Activated CD4-positive, alpha-beta T cell treated with anti-CD3 and anti-CD28 coated beads, Interleukin-2, amount 50 U/mL, for 16 hours (primary cell): ENCODE measurements at regions not wholly inside any gene's neighbourhood (a gene's known extent, or its start where the extent isn't known, plus 50 kb on each side); places are given as distances from the start of the nearest gene placed in this dataset.
A peak's percentile ranks its signal among the peaks of the same experiment; 100 is the strongest.
"Not testable (repeated sequence)": the region's sequence is repeated elsewhere in the genome, so short reads cannot be mapped to it uniquely, and the experiment has no call there.

Experiments
- DNase-seq: peaks from one replicate; pipeline ENCODE4 v3.0.0-alpha.2; 2020

GRCh38 chr4:127214016-127214415 lies 418.7 kb upstream of the INTU start:
- DNase-seq, result no peak

DNA sequence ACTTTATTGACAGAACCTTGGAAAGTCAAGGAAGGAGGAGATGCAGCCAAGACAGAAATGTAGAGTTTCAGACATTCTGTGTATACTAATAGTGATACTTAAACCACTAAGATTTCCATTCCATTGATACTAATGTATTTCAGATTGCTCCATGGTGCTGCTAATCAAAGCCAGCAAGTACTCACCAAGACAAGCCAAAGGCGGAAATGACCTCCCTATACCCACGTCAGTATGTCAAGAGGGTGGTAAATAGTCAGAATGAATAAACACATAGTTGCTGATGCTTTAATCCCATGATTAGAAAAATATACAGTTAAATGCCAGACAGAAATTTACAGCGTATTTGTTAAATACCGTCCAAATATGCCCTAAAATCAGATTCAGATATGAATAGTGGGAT lies 417.8 kb upstream of the INTU start:
- no peak for DNase-seq

DNA sequence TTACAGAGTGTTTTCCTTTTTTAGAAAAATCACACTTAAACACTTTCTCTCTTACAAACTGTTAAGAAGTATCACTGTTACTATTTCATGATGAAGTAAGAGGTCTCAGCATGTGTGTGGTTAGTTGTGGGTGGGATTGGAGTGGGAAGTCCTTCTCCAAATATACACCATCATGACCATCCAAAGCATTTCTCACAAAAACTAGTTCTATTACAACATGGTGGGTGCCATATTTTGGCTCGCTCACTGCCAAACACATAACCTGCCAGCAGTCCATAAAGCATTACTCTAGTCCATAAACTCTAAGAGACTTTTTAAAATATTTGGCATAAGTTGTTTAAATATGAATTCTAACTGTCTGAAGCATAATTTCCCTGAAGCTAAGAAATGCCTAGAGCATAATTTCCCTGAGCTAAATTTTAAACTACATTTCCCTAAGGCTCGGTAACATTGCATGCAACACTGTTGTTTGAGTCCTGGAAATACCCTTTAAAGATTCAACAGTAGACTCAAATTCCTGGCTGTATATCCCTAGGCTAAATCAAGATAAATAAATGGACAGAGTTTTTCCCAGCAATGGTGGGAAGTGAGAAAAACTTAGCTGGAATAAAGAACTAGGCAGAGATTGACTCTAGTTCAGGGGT lies 415.0 kb upstream of the INTU start:
- DNase-seq, result no peak

- DNase-seq, result no peak
These were observed 413.5 kb upstream of the INTU start for GRCh38 chr4:127219232-127219631.

DNA sequence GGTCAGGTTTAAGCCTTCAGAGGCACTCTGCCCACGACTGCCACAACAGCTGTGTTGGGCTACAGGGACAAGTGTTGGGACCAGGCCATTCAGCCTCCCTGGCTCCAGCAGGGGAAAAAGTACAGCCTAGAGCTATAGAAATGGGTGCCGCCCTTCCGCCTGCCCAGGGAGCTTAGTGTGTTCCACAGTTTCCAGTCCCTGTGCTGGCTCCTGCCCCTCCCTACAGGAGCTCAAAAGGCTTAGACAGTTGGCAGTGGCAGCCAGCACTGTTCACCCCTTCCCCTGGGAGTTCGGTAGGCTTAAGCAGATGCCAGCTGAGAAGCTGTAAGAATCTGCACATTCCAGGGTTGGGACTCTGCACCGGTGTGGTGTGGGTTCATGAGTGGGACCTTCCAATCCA lies 408.2 kb upstream of the INTU start:
- no peak for DNase-seq

DNA sequence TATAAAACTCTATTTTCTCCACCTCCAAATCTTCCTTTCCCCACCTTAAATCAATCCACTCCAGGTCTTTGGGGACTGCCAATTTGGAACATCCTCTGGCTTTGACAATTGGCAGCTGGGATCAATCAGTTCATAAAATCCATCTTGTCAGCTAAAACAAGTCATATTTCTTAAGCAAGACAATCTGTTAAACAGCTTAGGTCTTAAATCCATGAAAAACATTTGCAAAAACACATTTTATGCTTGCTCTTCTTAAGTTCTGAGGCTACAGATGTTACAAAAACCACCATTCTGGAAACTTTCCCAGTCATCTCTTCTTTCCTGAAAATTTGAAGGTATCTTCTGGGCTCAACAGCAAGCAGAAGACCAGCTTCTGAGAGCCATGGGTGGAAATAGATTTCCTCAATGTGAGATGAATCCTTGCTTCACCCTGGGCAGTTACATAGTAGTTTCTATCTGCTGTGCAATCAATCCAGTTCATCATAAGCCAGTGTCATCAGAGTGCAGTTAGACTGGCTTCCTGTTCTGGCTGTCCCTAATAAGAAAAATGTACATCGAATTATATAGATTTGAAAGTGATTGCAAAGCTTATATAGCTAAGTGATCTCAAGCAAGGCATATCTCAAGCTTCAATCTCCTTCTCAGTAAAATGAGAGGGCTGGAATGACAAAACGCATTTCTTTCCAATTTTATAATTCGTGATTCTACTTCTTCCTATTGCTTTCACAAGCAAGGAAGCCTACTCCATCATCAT lies 402.7 kb upstream of the INTU start:
- DNase-seq, result no peak

DNA sequence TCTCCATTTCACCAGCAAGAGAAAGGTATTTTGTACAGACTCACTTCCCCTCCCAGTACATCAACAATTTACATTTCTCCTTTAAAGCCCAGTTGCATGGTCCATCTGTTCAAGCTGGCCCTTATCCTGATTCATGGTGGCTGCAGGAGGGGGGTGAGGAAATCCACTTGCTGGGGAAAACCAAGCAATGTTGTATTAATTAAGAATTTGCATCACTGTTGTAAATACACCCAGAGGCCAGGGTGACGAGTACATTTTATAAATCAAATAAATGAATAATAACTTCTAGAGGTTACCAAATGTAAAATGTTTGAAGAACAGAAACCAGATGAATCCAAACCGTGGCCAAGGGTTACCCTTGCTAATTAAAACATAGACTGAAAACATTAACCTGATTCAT lies 395.9 kb upstream of the INTU start:
- no peak for DNase-seq

GRCh38 chr4:127237581-127237980 lies 395.2 kb upstream of the INTU start:
- DNase-seq, result no peak

- no peak for DNase-seq
These were observed 393.7 kb upstream of the INTU start for GRCh38 chr4:127238956-127239475.

- no peak for DNase-seq
These were observed 392.6 kb upstream of the INTU start for GRCh38 chr4:127239902-127240763.

DNA sequence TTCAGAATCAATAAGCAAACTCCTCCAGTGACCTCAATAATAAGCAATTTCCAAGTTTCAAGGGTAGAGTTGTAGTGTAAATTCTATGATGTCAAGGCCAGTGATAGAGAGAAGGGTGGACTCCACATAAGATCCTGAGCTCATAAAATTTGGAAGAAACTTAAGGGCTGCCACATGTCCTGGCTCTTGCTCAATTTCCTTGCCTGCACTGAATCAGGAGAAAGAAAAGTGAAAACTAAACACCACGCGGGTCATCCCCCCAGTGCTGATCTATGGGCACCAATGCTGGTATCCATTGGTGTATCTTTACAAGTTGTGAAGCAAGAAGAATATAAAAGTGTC lies 392.0 kb upstream of the INTU start:
- DNase-seq, result no peak

- no peak for DNase-seq
These were observed 388.2 kb upstream of the INTU start for GRCh38 chr4:127244515-127244914.

GRCh38 chr4:127246963-127247952 lies 385.5 kb upstream of the INTU start:
- no peak for DNase-seq

GRCh38 chr4:127249066-127249766 lies 383.5 kb upstream of the INTU start:
- no peak for DNase-seq

- no peak for DNase-seq
These were observed 383.0 kb upstream of the INTU start for GRCh38 chr4:127249767-127250108.

- peak; percentile 8 for DNase-seq
These were observed 382.2 kb upstream of the INTU start for GRCh38 chr4:127250577-127250976.

GRCh38 chr4:127251423-127251822 lies 381.3 kb upstream of the INTU start:
- DNase-seq, result peak; percentile 39

- DNase-seq, result no peak
These were observed 376.3 kb upstream of the INTU start for GRCh38 chr4:127256500-127256899.

- DNase-seq, result no peak
These were observed 371.3 kb upstream of the INTU start for GRCh38 chr4:127261476-127261875.

GRCh38 chr4:127268367-127268766 lies 364.4 kb upstream of the INTU start:
- no peak for DNase-seq

GRCh38 chr4:127277023-127277422 lies 355.7 kb upstream of the INTU start:
- DNase-seq, result not testable (repeated sequence)

GRCh38 chr4:127284236-127284635 lies 348.5 kb upstream of the INTU start:
- DNase-seq, result no peak
